ENCODE measurements at regions not wholly inside any gene's neighbourhood (a gene's known extent, or its start where the extent isn't known, plus 50 kb on each side); places are given as distances from the start of the nearest gene placed in this dataset.

Small RNA genes in the stretch of these regions (small RNA-seq; reads per million reads assigned to genes)
- gene AL161423.1: 0 reads per million in 3 experiments
- 0 reads per million in 3 experiments for gene HMGN2P39
- 0 to 0.06 (median 0) reads per million in 3 experiments for gene RNA5SP30
- gene RNU7-88P: 0 to 0.24 (median 0) reads per million in 3 experiments
- gene RNY4P29: 0 reads per million in 3 experiments
